Activated CD4-positive, alpha-beta T cell treated with anti-CD3 and anti-CD28 coated beads for 4 hours (primary cell): ENCODE measurements at regions not wholly inside any gene's neighbourhood (a gene's known extent, or its start where the extent isn't known, plus 50 kb on each side); places are given as distances from the start of the nearest gene placed in this dataset.
"Not testable (repeated sequence)": the region's sequence is repeated elsewhere in the genome, so short reads cannot be mapped to it uniquely, and the experiment has no call there.

Experiments used
- DNase-seq, 2 donors: peaks; one replicate each; pipeline ENCODE4 v3.0.0-alpha.2; 2020

DNA sequence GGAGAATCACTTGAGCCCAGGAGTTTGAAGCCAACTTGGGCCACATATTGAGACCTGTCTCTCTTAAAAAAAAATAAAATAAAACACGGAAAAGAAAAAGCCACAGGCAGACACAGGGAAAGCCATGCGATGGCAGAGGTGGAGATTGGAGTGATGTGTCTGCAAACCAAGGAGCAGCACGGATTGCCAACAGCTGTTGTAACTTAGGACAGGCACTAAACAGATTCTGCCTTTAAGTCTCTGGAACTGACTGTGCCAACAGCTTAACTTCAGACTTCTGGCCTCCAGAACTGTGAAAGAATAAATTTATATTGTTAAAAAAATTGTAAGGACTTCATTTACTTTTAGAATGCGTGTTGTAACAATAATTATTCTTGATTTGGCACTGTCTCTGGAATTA, 318.5 kb upstream of the CHD1 start:
- no peak for DNase-seq

DNA sequence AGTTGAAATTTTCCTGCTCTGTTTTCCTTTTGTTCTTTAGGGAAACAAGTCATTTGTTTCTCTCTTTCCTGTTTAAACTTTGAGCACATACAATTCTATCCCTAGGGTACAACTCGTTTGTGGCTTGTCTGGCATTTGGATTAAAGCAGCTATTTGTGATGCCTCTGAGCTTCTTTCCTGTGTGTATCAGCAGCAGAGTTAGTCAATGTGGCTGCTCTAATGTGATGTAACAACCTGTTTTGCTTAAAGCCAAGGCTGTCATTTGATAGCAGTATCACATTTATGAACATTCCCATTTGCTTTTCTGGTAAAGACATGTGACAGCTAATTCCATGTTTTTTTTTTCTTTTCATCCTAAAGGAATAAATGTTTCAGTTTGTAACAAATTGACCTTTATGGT, 314.3 kb upstream of the CHD1 start:
- DNase-seq: no peak

DNA sequence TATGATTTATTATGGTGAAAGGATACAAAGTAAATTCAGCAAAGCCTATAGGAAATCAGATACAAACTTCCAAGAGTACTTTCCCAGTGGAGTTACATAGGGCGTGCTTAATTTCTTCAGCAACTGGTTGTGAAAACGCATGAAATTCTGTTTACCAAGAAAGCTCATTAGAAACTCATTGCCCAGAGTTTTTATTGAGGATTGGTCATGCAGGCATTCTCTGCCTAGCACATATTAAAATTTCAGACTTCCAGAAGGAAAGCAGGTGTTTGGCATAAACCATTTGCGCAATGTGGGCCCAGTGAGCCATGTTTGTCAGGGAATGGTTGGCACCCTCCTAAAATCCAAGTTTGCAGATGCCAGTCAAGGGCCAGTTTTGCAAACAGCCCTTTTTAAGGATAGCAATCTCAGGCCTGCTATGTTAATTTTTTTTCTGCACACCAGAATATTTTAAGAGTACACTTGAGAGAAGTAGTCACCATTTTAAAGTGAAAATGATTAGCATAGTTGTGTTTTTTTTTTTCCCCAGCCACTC, 311.1 kb upstream of the CHD1 start:
- no peak for DNase-seq

DNA sequence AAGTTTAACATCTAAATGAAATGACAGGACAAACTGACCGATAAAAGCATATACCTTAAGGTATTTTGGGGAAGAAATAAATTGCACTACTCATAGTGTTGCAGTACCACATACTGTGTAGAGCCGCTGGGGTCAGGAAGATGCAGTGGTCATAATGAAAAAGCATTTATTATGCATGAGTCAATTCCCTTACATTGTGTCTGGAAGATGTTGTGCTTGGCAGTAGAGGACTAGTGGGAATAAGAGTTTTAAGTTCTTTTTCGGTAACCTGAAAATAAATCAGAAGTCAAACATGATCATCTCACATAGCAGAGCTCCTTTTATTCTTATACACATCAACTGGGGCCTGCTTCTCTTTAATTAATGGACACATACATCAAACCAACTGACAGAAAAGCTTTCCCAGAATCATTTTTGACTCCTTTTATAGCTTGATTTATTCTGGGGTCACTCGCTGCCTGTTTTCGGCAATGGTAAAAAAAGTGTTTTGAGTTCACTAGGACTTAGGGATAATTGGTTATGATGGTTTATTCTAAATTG, 262.5 kb upstream of the CHD1 start:
- DNase-seq: no peak

DNA sequence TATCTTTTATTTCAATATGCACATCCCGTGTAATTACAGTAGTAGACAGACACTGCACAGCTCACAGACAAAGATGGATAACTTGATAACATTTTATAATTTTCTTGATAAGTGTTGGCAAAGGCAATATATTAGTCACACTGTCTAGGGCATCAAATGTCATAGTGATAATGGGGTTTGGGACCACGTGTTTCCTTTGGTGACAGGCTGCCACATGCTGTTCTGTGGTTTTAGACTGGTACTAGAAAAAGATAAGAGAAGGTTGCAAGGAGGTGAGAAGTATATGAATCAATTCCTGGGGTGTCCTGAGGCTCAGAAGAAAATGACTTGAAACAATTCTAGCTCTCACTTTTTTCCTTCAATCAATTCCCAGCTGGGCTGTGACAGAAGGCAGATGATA, 258.8 kb upstream of the CHD1 start:
- no peak for DNase-seq

DNA sequence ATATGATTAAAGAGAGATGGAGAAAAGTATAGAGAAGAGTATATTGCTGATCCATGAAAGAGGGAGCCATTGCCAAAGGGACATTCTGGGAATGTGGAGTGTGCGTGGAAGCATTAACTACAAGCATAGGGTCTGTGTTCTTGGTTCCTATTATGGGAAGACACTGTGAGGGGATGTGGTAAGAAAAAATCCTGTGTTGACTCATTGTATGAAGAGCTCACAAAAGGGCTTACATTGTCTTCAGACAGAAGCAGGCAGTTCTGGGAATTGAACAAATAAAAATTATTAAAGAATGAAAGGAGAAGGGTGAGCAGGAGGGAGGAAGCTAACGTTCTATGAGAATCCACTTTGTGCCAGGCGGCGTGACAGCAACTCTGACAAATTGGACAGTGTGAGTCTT, 250.4 kb upstream of the CHD1 start:
- no peak for DNase-seq

DNA sequence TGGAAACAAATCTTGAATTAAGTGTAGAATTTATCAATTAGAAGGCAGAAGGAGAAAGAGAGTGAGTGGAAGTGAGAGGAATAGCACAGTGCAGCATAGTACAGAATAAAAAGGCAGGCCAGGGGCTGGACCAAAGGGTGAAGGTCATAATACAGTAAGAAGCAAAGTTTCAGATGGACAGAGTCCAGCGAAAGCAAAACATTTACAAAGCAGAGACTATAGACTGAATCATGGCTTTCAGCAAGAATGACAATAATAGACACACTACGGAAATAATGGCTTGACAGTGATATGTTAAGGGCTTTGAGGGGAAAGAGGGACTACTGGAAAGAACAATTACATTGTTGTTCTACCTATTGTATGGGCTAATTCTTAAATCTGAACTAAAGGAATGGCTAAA, 249.0 kb upstream of the CHD1 start:
- no peak for DNase-seq

DNA sequence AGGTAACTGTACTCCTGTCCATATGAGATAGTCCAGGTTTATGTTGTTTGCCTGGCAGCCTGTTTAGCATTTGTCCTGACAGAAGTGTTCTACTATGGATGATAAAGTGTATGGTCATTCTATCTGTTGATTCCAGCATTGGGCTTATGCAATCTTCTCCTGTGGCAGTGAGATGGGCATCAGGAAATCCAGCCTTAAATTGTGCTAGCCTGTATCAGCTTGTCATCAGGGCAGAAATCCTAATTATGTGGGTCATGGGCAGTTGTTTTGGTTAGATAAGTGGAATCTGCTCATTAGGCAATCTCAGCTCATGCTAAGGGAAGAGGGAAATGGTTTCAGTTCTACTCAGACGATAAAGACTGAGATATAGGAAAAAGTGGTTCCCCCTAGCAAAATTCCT, 247.4 kb upstream of the CHD1 start:
- no peak for DNase-seq

DNA sequence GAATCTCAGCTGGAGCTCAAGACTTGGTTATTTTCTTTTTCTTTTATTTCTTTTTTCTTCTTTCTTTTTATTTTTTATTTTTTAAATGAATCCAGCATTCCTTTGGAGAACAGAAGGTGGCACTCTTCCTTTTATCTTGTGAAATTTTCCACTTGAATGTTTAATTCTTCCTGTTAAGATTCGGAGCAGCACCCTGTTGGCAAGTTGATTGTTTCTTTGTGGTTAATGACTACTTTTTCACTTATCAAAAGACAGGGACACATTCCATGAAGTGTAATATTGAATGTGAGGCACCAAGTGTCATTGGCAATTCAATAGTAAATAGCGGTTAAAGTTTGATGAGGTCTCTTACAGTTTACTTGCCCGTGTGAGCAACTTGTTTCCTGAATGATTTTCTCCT, 240.5 kb upstream of the CHD1 start:
- no peak for DNase-seq

DNA sequence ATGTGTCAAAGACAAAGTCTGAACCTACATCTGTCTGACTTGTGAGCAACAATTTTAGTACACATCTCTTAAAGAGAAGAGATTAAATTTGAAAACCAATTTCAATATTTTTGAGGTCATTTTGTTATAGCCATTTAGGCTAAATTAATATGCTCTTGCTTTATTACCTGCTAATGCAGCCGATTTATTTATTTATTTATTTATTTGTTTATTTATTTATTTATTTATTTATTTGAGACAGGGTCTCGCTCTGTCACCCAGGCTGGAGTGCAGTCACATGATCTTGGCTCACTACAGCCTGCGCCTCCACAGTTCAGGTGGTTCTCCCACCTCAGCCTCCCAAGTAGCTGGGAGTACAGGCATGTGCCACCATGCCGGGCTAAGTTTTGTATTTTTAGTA, 232.7 kb upstream of the CHD1 start:
- not testable (repeated sequence) for DNase-seq

DNA sequence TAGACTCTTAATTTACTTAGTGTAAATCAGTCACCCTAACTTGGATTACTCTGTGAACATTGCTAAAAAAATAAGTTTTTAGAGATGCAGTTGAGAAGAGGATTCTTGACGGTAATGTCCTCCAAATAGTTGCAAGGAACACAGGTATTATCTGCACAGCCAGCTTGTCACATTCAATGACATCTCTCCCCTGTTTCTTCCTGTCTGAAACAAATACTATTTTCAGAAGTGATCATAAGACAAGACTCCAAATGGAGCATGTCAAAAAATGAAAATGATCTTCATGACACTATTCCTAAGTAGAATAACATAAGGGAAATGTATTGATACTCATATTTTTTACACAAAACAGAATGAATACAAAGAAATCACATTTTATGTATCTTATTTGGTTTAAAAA, 227.9 kb upstream of the CHD1 start:
- DNase-seq: no peak

DNA sequence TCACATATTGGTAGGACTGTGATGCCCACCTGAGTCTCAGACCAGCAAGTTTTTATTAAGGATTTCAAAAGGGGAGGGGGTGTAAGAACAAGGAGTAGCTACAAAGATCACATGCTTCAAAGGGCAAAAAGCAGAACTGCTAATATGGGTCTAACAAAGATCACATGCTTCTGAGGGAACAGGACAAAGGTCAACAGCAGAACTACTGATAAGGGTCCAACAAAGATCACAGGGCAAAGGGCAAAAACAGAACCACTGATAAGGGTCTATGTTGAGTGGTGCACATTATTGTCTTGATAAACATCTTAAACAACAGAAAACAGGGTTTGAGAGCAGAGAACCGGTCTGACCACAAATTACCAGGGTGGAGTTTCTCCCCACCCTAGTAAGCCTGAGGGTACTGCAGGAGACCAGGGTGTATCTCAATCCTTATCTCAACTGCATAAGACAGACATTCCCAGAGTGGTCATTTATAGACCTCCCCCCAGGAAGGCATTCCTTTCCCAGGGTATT, 214.5 kb upstream of the CHD1 start:
- DNase-seq: not testable (repeated sequence)

DNA sequence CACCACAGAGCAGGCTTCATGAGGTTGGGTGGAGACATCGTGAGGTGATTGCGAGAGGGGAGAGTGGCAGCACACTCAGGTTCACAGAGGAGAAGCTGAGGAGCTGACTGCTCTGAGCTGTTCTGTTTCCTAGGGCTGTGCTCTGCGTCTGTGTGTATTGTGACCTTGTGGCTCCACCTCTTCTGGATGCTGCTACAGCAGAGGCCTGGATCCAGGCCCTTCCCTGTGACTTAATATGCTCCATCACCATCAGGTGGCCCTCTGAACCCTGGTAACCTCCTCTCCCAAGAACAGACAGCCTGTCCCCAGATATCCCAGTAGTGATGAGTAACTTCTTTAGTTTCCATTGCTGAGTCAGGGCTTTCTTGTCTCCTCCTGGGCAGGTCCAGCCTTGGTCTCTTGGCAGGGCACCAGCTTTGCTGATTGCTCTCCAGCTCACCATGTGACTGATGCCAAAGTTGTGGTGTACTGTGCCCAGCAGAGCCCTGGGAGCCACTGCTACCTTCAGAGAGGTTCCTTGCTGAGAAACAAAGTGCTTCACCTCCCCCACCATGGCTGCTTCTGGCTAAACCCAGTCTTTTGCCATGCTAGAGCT, 212.8 kb upstream of the CHD1 start:
- DNase-seq: no peak

DNA sequence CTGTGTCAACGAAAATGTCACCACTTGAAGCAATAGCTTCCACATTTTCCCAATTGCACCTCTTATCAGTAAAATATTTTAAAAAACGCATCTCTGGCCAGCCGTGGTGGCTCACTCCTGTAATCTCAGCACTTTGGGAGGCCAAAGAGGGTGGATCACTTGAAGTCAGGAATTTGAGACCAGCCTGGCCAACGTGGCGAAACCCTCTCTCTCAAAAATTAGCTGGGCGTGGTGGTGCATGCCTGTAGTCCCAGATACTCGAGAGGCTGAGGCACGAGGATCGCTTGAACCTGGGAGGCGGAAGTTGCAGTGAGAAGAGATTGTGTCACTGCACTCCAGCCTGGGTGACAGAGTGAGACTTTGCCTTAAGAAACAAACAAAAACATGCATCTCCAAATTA, 210.1 kb upstream of the CHD1 start:
- no peak for DNase-seq

DNA sequence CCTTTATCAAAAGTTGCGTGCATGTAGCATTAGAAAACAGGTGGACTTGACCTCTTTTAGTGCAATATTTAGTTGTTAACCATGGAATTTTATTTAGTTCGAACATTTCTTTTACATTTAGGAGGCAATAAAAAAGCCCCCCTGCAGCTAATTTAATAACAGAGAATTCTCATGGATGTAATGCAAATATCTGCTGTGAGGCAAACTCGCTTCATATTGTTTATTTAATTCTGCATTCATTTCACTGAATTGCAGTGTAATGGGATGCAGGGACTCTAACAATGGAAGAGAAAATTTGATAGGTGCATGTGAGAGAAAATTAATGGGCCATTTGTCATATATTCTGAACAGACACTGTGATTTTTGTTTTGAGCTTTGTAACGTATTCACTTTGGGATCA, 205.1 kb upstream of the CHD1 start:
- no peak for DNase-seq

DNA sequence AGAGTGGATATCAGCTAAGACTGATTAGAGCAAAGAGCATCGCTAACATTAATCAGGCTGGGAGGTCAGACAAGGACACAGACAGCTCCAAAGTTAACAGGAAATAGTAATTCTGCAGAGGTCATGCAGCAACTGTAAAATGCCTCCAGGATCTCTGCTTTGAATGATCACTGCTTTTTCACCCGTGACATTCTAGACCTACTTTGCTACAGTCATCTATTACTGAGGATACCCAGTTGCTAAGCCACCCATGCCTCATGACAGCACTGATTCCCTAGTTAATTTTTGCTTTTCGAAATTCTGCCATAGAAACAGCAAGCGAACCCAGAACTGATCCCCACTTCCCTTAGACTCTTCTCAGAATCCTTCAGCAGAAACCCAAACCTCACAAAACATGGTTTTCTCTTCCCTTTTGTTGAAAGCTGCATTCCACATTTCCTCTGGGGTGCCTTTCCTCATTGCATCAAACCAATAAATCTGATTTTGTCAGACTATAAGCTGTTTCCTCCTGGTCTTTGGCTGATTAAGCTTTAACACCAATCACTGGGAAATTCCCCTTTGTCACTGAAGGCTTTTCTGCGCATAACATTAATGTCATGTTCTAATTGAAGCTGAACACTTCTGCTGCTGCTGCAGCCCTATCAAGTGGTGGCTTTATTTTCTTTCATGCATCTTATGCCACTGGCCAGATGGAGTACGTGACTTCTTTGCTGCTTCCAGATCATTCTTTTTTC, 201.1 kb upstream of the CHD1 start:
- DNase-seq: no peak

DNA sequence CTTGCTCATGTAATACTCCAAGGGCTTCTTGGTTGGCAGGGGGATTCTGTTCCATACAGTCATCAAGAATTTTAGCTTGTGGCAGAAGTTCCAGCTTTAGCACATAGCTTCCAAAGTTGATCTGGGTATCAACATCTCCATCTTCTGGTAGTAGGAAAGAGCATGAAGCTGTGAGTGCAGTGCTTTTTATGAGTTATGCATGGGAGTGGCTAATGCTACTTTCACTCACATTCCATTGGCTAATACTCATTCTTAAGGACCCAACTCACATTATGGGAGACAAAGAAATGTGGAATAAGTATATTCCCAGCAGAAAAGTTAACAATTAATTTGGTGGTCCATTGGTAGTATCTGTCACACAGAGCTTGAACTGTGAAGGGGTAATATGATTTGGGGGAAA, 194.2 kb upstream of the CHD1 start:
- no peak for DNase-seq

DNA sequence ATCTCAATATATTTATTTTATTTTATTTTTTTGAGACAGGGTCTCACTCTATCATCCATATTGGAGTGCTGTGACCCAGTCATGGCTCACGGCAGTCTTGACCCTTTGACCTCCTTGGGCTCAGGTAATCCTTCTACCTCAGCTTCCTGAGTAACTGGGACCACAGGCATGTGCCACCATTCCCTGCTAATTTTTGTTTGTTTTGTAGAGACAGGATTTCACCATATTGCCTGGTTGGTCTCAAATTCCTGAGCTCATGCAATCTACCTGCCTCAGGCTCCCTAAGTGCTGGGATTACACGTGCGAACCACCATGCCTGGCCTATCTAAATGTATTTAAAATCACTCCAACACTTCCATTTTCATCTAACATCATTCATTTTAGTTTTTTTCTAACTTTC, 190.5 kb upstream of the CHD1 start:
- no peak for DNase-seq

DNA sequence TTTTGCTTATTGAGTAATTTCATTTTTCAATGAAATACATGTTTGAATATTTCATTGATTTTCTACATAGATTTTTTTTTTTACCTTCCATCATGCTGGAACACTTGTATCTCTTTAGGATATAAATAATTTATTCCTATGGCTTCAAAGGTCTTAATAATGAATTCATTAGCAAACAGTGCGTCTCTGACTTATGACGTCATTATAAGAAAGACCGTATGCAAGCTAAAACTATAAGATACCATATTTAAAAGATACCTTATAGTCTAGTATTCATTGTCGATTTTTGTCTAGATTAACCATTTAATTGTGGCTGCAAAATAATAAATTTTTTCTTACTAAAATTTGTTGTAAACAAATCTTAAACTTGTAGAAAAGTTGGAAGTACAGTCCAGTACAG, 187.7 kb upstream of the CHD1 start:
- DNase-seq: no peak

DNA sequence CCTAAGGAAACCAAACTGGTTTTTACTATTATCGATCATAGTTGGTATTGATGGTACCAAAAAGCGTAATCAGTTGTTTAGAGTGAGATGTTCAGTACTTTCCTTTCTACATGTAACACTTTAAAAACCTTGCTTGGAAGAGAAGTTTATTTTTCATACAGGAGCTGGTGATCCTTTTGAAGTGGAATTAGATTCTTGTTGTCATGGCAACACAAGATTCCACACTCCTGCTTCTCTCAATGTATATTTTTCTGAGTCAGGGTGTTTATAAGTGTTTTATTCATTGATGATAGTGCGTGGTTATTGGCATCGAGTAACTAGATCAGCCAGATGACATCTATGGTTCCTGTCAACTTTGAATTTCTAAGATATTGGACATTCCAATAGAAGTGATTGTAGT, 181.1 kb upstream of the CHD1 start:
- DNase-seq: no peak

DNA sequence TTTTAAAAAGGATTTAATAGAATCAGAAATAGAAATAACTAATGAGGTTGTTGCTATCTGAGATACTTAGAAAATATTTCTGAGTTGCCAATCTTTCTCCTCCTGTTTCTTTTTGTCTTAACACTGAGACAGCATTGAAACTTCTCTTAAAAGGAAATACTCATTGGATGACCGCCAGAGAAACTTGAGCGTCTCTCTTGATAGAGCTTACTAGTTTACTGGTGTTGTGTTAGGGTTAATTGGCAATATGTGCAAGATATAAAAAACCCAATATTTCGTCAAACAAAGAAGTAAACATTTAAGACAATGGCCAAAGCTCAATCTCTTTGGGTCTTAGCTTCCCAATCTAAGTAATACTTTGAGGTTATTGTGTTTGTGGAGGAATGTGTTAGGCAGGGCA, 176.4 kb upstream of the CHD1 start:
- DNase-seq: no peak

DNA sequence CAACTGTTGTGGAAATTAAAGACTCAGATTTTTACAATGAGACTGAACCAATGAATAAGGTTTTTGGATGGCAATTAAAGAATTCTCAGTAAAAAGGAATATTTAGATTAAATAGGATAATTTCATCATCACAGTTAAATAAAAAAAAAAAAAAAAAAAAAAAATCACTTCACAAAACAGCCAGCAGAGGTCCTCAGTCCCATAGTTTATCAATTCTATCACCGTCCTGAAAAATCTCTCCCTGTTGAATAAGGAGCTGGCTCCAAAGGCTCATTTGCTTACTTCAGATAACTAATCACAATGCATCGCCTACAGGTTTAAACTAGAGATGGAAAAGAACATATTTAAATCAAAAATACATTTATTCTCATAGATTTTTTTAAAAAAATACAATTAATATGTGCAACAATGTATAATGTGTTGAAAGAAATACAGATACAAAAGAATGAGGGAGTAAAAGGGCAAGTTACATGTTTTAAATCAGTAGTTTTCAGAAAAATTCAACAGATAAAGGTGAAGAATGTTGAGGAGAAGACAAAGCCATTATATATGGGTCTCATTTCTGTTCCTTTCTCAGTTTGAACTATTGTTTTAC, 175.8 kb upstream of the CHD1 start:
- no peak for DNase-seq

DNA sequence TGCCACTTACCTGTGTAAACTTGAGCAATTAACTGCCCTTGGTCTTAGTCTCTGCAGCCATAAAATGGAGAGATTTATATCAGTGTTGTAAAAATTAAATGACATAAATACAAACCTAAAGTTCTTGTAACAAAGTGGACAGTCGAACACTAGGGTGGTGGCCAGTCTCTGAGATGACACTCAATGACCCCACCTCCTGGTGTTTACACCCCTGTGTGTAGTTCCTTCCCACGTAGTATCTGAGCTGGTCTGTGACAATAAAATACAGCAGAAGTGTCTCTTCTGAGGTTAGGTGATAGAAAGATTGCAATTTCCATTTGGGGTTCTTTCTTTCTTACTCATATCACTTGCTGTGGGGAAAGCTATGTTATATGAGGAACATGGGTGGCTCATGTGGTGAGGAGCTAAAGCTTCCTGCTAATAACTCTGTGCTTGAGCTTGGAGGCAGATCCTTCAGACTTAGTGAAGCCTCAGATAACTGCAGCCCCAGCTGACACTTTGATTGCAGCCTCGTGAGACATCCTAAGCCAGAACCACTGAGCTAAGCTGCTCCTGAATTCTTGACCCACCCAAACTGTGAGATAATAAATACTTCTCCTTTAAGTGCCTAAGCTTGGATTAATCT, 173.4 kb upstream of the CHD1 start:
- no peak for DNase-seq

DNA sequence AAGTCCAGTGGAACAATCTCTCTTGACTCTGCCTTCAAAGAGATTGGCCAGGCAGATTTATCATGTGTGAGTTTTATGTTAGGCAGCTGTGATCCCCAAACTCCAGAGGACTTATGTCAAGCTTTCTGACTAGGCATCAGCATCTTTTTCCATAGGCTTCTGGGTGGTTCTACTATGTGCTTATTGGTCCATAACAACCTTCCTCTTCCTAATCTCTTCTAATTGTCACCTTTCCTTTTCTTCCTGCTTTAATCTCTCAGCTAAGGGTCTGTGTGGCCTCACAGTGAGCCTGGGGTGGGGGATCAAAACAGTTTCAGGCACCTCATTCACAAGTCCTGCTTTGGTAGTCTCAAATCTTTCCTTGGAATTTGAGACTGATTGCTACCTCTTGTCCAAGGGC, 170.9 kb upstream of the CHD1 start:
- no peak for DNase-seq
